NCI-H446 (cell line): ENCODE measurements at regions not wholly inside any gene's neighbourhood (a gene's known extent, or its start where the extent isn't known, plus 50 kb on each side); places are given as distances from the start of the nearest gene placed in this dataset.
"Not testable (repeated sequence)": the region's sequence is repeated elsewhere in the genome, so short reads cannot be mapped to it uniquely, and the experiment has no call there.

Experiments
- DNase-seq, 2 experiments: peaks; one replicate each; lab custom pipeline; 2025; lab: John Stamatoyannopoulos, UW

GRCh38 chr3:86554383-86554782 lies 436.6 kb downstream of the VGLL3 start:
- no peak for DNase-seq

GRCh38 chr3:86547692-86548091 lies 443.3 kb downstream of the VGLL3 start:
- DNase-seq: no peak

- no peak for DNase-seq
Measured at GRCh38 chr3:86537171-86537570, 453.8 kb downstream of the VGLL3 start.

- DNase-seq: no peak
Measured at GRCh38 chr3:86519819-86520218, 471.1 kb downstream of the VGLL3 start.

- DNase-seq: peak in 1 of 2 experiments; percentile 29
Measured at GRCh38 chr3:86481636-86482035, 509.3 kb downstream of the VGLL3 start.

- no peak for DNase-seq
Measured at GRCh38 chr3:86481031-86481430, 509.9 kb downstream of the VGLL3 start.

- no peak for DNase-seq
Measured at GRCh38 chr3:86464180-86464579, 526.8 kb downstream of the VGLL3 start.

GRCh38 chr3:86451749-86452148 lies 539.2 kb downstream of the VGLL3 start:
- no peak for DNase-seq

- DNase-seq: no peak
Measured at GRCh38 chr3:86438544-86438943, 552.4 kb downstream of the VGLL3 start.

- no peak for DNase-seq
Measured at GRCh38 chr3:86427343-86427742, 563.6 kb downstream of the VGLL3 start.

- no peak for DNase-seq
Measured at GRCh38 chr3:86420990-86421739, 569.8 kb downstream of the VGLL3 start.

GRCh38 chr3:86418861-86419260 lies 572.1 kb downstream of the VGLL3 start:
- DNase-seq: no peak

GRCh38 chr3:86416334-86416733 lies 574.6 kb downstream of the VGLL3 start:
- no peak for DNase-seq

GRCh38 chr3:86413645-86414044 lies 577.3 kb downstream of the VGLL3 start:
- no peak for DNase-seq

- no peak for DNase-seq
Measured at GRCh38 chr3:86410587-86410986, 580.4 kb downstream of the VGLL3 start.

GRCh38 chr3:86389759-86390158 lies 601.2 kb downstream of the VGLL3 start:
- DNase-seq: not testable (repeated sequence)

GRCh38 chr3:86388820-86389219 lies 602.1 kb downstream of the VGLL3 start:
- no peak for DNase-seq

- DNase-seq: no peak
Measured at GRCh38 chr3:86382556-86382955, 608.4 kb downstream of the VGLL3 start.

GRCh38 chr3:86381247-86381646 lies 609.7 kb downstream of the VGLL3 start:
- DNase-seq: no peak

GRCh38 chr3:86379280-86379679 lies 611.7 kb downstream of the VGLL3 start:
- no peak for DNase-seq

- DNase-seq: no peak
Measured at GRCh38 chr3:86378829-86379228, 612.1 kb downstream of the VGLL3 start.

GRCh38 chr3:86335566-86335965 lies 655.4 kb downstream of the VGLL3 start:
- not testable (repeated sequence) for DNase-seq

- no peak for DNase-seq
Measured at GRCh38 chr3:86333636-86334035, 657.3 kb downstream of the VGLL3 start.

GRCh38 chr3:86303935-86304334 lies 687.0 kb downstream of the VGLL3 start:
- no peak for DNase-seq
